Activated CD8-positive, alpha-beta memory T cell treated with anti-CD3 and anti-CD28 coated beads, Interleukin-2, amount 50 U/mL, for 4 hours (primary cell): ENCODE measurements at regions not wholly inside any gene's neighbourhood (a gene's known extent, or its start where the extent isn't known, plus 50 kb on each side); places are given as distances from the start of the nearest gene placed in this dataset.

Experiments used
- DNase-seq: peaks from one replicate; pipeline ENCODE4 v3.0.0-alpha.2; 2020

DNA sequence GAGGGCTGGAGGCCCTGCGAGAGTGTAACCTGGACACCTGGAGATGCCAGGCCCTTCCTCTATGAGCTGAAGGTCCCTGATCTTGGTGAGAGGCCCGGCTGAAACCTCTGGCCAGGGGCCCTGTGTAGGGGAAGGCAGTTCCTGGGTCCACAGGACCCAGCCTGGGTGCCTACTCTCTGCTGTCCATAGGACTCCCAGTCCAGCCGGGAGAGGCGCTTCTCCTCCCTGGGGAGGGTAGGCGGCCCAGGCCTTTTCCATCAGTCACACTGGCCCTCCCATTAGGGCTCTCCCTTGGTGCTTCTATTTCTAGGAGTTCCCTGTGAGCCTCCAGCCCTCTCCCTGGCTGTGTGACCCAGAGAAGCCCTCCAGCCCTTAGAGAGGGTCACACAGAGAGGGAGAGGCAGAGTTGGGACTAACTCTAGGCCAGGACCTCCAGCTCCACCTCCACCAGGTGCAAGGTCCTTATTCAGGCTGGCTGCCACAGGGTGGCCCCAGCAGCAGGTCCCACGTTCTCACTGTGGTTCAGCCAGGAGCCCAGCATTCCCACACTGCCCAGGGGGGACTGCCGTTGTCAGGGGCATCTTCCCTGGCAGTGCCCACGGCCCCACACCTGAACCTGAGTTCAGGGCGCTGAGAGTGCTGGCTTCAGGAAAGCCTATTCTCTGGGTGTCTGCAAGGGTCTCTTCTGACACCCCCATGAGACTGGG lies 146.8 kb downstream of the SMAD6 start:
- no peak for DNase-seq

DNA sequence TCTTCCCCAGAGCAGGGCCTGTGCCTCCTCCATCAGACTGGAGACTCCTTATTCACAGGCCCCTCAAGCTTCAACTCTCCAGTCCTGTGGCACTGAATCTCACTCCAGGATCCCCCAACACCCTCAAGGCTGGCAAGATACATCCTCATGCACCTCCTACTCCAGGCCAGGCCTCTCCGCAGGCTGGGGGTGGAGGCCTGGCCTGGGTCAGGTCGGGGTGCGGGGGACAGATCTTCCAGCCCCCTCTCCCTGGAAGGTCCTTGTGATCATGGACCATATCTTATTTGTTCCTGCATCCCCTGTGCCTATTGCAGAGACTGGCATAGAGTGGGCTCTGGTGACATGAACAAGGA lies 147.3 kb downstream of the SMAD6 start:
- DNase-seq = no peak

DNA sequence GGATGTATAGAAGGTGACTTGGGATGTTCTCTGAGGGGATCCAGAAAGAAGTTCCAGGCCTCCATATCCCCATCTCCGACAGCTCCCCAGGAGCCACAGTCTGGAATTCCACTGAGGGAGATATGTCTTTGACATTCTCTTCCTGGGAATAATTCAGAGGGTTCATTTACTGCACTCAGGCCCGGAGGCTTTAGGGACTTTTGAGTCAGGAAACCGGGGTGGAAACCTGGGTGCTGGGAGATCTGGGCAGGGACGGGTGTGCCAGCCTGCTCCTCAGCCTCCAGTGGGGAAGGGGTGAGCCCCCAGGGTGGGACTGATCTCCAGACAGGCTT lies 147.7 kb downstream of the SMAD6 start:
- DNase-seq = no peak

DNA sequence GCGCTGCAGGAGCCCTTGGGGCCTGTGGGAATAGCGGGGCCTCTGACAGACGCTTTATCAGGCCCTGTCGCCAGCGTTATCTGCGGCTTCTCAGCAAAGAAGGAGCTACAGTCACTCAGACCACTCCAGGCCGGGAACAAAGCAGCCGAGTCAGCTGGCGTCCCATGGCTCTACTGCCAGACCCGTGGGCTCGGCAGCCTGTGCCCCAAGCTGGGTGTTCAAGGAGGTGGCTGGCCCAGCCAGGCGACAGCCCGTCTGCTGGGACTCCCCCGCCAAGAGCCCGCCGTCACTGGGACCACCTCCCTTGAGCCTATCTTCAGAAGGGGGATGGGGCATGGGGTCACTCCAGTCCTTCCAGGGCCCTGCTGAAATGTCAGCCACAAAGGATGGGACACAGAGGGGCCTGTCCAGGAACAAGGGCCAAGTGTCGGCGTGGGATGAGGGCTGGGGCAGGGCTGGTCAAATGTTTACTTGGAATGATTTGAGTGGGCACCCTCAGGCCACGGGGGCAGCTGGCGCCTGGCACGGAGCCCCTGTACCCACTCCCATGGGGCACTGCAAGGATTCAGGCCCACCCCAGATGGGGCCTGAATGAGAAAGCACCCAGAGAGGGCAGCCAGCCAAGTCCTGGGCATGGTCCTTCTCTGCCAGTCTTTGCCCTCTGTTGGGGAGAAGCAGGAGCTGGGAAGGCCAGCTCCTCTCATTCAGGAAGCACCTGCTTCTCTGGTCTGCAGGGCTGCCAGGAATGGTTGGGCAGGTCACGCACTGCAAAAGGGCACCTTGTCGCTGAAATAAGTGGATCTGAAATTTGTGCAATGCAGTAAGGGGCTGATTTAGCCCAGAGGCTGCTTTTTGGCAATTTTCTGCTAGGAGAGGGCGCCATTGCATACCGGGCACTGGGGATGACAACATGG lies 148.3 kb downstream of the SMAD6 start:
- no peak for DNase-seq

DNA sequence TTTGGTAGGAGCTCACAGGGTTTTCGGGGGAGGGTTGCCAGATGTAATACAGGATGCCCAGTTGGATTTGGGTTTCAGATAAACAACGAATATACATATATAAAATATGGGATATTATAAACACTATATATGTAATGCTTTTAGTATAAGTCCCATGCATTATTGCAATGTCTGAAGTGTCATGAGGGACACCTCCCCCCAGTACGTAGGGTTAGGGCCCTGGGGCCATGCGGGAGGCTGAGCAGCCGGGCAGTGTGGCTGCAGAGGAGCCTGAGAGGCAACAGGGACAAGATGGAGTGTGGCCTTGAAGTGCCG lies 148.9 kb downstream of the SMAD6 start:
- DNase-seq = no peak

DNA sequence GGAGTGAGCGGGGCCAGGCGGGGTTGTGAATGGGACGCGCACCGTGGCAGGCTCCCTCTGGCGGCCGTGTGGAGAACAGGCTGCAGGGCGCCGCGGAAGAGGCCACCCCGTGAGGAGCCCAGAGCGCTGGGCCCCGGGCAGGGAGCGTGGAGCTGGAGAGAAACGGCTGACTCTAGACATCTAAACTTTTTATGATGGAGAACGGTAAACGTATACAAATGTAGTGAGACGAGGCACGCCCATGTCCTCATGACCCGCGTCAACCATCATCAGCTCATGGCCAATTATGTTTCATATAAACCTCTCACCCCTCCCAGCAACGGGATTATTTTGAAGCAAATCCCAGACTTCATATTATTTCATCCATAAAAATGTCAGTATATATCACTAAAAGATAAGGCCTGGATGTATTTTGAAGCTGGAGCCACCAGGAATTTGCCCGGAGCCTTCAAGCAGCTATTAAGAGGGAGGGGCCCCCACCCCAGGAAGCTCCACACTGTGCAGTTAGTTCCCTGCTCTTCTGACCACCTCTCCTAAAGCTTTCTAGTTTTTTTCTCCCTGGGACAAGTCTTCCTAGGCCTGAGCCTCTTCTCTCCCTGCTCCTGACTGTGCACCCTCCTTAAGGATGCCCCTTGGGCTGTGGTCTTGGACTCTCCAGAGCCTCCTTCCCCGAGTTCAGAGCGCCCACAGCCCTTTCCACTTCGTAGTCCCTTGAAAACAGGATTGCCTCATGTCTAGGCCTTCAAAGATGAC lies 149.5 kb downstream of the SMAD6 start:
- DNase-seq = peak; percentile 70

DNA sequence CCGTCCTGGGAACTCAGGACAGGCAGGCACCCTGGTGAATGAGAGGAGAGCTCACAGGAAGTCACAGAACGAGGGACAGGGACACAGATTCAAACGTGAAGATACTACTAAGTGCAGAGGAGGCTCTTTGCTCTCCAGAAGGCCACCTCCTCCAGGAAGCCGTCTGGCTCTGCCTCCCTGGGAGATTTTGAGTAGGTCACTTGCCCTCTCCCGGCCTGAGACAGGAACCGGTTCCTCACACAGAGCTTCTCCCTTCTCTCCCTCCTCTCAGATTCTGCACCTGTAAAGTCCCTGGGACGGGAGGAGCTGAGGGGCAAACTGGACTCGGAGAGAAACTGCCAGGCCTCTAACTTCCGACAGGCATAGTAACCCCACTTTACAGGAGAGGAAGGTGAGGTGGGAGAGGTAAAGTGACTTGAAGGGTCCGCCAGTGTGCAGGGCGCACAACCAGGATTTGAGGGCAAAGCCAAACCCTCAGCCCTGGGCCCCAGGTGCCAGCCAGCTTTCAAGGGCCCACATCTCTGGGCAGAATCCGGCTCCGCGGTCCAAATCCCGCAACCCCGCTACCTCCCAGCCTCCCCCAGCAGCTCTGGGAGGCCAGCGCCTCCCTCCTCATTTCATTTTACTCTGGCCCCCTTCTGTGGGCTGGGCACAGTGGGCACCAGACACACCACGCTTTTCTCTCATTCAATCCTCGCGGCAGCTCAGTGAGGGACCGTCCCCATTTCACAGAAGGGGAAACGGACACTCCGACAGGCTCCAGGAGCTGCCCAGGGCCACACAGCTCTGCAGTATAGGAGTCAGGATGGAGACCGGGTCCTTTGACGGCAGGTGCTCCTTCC lies 150.2 kb downstream of the SMAD6 start:
- DNase-seq = no peak

DNA sequence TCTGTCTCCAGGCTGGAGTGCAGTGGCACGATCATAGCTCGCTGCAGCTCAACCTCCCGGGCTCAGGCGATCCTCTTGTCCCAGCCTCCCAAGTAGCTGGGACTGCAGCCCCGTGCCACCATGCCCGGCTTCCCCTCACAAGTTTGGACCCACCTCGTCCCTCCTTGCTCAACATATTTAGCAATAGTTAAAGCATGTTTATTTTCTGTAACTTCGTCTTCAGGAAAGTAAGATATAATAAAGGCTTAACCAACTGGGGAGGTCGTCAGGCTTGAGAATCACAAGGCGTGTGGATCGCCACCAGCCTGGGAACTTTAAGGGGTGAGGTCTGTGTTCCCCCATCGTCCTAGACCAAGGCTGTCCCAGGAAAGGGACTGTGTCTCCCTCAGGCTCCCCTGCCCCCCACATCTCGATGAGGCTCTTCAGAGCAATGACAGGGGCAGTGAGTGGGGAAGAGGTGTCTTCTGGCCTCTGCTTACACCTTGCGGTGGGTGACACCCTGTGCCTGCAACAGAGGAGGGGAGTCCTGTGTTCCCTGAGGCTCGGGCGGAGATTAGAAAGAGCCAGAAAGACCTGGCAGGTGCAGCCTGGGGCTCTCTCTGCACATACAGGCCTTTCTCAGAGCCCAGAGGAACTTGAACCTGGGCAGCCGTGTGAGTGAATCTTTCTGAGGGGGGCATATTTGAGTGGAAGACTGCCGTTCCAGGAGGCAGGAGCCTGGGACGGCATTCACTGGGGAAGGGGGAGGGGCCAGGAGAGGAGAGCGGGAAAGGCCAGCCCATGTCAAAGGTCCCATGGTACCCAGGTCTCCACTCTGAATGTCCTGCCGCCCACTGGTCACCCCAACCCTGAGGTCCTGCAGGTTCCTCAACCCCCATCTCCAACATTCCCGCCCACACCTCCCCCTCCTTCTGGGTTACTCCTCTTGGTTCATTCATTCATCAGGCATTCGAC lies 152.3 kb downstream of the SMAD6 start:
- DNase-seq = no peak

DNA sequence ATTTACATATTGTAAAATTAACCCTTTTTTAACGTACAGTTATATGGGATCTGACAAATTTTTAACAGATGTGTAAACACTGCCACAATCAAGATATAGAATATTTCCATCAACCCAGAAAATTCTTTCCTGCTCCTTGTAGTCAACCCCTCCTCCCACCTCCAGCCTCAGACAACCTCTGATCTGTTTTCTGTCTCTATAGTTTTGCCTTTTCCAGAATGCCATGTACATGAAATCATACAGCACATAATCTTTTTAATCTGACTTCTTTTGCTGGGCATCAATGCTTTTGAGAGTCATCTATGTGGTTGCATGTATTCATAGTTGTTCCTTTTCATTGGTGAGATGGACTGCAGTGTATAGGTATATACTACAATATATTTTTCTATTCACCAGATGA lies 153.0 kb downstream of the SMAD6 start:
- no peak for DNase-seq

DNA sequence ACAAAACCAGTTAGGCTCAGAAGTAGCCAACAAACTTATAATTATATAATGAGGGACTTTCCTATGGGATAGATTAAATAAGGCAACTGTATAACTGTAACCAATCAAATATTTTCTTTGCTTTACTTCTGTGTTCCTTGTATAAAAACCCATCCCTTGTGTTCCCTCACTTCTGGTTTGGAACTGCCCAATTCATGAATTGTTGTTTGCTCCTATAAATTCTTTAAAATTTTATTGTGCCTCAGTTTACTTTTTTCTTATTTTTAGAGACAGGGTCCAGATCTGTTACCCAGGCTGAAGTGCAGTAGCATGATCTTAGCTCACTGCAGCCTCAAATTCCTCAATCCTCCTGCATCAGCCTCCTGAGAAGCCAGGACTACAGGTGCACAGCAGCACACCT lies 155.7 kb downstream of the SMAD6 start:
- DNase-seq = no peak

DNA sequence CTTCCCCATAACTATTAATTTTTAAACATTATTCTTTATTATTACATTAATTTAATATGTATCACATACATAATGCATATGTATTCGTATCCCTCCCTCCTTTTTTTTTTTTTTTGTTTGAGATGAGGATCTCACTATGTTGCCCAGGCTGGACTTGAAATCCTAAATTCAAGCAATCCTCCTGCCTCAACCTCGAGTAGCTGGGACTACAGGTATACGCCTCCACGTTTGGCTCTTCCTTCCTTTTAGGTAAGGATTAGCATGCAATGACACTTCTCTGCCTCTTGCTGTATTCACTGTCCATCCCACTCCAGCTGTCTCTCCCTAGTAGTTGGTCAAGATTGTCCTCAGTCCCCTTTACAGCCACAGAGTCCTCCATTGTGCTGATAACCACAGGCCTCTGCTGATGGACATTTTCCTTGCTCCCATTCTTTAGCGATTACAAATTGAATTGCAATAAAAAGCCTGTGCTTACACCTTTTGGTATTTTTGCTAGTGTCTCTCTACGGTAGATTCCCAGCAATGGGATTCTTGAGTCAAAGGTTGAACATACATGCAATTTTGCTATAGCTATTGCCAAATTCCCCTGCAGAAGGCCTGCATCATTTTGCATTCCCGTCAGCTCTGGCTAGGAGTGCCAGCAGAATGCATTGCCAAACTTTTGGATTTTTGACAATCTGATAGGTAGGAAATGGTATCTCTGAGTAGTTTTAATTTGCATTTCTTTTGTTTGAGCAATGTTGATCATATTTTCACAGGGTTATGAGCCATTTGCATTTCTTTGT lies 156.6 kb downstream of the SMAD6 start:
- DNase-seq = no peak

DNA sequence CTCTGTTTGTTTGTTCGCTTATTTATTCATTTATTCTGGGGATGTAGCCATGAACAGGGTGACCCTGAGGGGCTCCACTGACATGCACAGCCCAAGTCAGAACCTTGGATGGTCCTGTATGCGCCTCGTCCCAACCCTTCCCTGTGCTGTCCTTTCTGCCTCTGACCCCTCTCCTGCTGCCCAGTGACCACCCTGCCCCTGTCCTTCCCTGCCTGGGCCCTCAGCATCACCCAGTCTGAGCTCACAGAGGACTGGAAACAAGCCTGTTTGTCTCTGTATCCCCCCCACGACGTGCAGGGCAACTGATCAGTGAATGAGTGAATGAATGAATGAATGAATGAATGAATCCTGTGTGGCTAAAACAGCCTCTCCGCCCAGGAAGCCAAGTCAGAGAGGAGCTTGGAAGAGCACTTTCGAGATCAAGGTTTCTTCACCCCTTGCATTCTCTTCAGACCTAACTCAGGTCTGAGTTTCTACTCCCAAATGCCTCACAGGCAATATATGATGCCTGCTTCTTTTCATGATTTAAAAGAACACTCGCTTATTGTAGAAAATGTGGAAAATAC lies 157.7 kb downstream of the SMAD6 start:
- no peak for DNase-seq

DNA sequence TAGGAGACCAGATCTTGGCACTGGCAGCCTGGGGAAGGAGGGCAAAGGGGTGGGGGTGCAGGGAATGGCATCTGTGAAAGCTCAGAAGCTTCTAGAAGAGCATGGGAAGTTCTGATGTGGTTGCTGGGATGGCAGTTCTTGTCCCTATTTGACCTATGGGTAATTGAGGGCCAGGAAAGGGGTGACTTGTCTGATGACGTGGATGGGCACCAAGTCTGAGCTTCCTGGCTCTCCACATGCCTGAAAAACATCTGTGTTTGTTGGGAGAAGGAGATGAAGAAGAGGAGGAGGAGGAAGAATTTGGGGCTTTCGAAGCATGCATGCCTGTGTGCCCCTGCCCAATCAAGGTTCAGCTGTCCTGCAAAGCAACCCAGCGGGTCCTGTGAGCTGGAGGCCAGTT lies 158.8 kb downstream of the SMAD6 start:
- no peak for DNase-seq

DNA sequence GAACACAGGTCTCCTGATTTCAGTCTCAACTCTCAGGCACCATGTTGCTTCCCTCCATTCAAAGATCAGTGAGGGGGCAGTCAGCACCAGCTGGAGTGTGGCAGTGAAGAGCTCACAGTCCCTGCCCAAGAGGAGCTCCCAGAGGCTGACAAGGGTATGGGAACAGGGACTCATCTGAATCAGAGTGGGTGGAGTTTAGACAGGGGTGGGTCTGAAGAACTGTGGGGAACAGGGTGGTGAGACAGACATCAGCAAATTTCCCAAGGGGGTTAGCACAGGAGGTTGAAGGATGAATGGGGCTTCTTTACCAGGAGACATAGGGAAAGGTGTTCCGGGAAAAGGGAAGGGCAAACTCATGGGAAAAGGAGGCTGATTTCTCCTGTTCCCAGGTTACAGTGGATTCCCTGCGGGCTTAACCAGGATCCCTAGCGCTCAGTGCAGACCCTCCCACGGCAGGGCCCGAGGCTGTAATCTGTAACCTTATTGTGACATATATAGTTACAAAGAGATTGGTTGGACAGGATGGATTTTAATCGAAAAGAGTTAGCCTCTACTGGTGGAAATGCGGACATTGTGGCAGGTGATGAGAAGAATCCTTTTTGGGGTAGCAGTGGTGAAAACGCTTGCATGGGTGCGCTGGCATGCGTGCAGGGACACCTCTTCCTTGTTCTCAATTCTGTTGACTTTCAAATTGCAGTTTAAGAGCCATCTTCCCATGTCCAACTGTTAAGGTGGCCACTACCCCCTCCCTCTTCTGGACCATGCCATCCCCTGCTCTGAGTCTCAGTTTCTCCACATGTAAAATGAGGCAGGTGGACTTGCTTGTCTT lies 160.3 kb downstream of the SMAD6 start:
- DNase-seq = no peak

DNA sequence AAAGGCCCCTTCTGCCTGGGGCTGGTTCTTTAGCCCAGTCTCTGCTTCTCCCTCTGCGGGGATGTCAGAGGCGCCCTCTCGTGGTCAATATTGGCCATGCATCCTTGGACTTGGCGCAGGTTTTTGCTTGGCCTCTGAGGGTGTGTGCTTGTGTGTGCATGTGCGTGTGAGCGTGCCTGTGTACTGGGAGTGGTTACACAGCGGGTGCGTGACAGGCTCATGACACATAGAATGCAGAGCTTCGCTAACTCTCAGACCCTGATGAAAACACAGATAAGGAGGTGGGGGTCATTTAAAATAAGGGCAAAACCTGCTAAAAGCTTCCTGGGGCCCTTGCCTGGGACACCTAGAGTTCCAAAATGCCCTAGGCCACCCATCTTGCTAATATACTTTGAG lies 160.9 kb downstream of the SMAD6 start:
- DNase-seq = peak; percentile 69

DNA sequence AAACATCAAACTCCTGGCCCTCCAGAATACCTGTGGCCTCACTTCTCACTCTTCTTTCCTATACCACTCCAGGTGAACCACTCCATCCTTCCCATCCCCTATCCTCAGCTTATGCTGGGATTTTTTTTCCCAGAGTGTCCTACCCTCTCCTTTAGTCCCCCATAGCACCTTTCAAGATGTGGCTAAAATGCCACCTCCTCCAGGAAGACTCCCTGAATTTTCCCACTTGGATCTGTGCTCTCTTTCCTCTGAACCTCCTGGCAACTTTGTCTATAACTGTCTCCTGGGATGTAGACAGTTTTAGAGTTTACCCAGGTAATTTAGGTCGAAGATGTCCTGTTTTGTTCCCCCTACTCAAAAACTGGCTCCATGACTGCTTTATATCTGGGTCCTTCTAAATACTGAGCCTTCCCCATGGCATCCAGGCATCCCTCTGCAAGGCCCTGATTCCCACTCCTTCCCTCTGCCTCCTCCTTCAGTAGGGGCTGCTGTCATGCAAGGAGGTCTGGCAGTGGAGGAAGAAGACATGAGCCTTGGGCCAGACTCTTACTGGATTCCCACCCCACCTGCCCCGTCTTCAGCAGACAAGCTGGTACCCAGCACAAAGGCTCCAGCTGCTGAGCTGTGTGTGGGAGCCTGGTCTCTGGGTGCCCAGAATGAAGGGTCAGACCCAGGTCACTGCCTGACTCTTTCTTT lies 161.5 kb downstream of the SMAD6 start:
- no peak for DNase-seq

DNA sequence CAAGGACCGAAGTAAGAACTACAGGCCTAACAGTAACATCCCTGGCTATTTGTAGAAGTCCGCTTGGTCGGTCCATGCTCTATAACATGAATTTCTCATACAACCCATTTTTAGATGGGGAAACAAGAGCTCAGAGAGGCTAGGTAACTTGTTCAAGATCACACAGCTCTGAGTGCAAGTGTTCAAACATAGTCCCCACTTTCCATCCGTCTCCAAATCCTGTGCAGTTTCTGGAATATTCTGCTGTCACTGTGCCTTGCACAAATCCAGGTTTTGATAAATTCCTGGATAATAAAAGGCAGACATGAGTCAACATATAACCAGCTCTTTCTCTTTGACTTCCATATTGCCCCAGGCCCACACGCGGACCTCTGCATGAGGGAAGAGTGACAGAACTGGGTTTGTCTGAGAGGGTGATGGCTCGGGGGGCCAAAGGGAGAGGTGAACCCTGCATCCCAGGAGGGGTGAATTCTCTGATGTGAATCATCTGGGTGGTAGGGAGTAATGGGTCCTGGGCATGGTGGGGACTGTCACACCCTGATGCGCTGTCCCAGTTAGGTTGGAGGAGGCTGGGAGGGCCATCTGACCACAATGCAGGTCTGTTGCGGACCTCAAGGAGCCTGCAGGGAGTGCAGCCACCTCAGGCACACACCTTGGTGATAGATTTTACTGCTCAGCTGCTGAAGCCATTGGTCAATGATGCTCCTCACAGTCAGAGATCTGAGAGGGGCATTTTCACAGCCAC lies 162.2 kb downstream of the SMAD6 start:
- DNase-seq = no peak

DNA sequence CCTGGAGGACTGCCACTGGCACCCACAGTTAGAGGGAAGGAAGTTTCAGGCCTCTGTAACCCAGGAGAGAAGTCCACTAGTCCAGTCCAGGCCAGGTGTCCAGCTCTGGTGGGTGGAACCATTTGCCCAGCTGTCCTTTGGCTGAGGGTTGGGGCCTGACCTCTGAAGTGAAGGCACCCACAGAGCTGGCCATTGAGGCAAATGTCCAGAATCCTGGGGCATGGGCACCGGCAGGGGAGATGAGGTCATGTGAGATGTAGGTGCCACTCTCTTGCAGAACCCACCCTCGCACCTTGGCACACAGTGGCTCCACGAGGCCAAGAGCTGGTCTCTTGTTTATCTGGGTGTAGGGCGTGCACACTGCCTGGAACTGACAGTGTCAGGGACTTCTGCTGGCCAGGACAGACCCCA lies 162.8 kb downstream of the SMAD6 start:
- no peak for DNase-seq
